SK-N-SH treated with all-trans-retinoic acid at 6 μM for 48 hours (cell line): ENCODE measurements at regions not wholly inside any gene's neighbourhood (a gene's known extent, or its start where the extent isn't known, plus 50 kb on each side); places are given as distances from the start of the nearest gene placed in this dataset.

ENCODE experiments used
- RARB ChIP-seq: fragments of 250-450 bp; sonication (Bioruptor Pico); IDR thresholded peaks from 2 replicates; pipeline ENCODE4 v1.8.0; 2021; ENCODE audit warnings: mild to moderate bottlenecking, moderate library complexity
- TF ChIP-seq, protein P1 (sequence below): fragments of 250-450 bp; sonication (Bioruptor Pico); IDR thresholded peaks from 2 replicates; pipeline ENCODE4 v1.8.0; 2020; ENCODE audit warnings: mild to moderate bottlenecking, moderate library complexity, borderline replicate concordance

DNA sequence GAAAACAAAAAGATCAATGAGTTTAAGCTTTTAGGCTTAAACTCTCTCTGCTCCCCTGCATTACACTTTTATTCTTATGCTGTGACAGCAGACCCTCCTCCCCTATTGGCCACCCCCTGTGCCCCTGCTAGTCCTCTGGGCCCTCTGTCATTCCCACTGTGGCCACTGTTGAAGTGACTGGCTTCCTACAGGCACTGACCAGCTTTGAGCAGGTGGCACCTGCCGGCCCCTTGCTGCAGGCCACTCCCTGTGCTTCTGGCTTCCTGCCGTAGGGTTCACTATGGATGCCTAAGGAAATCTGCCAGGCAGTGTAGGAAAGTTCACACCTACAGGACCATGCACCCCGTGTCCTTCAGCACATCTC is 156.5 kb upstream of the L3MBTL4 start:
- TF ChIP-seq RARB (CRISPR knock-in tag) = no peak
- TF ChIP-seq, protein P1, sequence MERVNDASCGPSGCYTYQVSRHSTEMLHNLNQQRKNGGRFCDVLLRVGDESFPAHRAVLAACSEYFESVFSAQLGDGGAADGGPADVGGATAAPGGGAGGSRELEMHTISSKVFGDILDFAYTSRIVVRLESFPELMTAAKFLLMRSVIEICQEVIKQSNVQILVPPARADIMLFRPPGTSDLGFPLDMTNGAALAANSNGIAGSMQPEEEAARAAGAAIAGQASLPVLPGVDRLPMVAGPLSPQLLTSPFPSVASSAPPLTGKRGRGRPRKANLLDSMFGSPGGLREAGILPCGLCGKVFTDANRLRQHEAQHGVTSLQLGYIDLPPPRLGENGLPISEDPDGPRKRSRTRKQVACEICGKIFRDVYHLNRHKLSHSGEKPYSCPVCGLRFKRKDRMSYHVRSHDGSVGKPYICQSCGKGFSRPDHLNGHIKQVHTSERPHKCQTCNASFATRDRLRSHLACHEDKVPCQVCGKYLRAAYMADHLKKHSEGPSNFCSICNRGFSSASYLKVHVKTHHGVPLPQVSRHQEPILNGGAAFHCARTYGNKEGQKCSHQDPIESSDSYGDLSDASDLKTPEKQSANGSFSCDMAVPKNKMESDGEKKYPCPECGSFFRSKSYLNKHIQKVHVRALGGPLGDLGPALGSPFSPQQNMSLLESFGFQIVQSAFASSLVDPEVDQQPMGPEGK (CRISPR knock-in tag) = no peak
